Right ventricle myocardium superior (tissue), 1 donor: ENCODE measurements at regions not wholly inside any gene's neighbourhood (a gene's known extent, or its start where the extent isn't known, plus 50 kb on each side); places are given as distances from the start of the nearest gene placed in this dataset.

ENCODE experiments used
- ATAC-seq: fragments of 200-7000 bp; cut with Tn5 transposase; one replicate; pipeline ENCODE4 v1.9.1; 2020; ENCODE audit warnings: mild to moderate bottlenecking; ENCODE audit not compliant: poor library complexity
- DNase-seq: peaks from one replicate; pipeline ENCODE4 v3.0.0-alpha.2; 2020
- intact Hi-C: fragments of 100-400 bp; cut with DNase I; formaldehyde crosslinking; loops from one replicate; pipeline ENCODE4 v1.11.2; 2022
- donor health status: DM: no; HTN: yes; CAD: no; lungs with severe emphysema.

GRCh38 chr13:58960888-58961287, 1202.8 kb downstream of the DIAPH3 start:
- DNase-seq, result no peak
- ATAC-seq, result no peak
- intact Hi-C loops, result loop anchor here (10.0 kb wide), 1 partner anchor 1036 kb away; no protein-coding TSS in a partner anchor

GRCh38 chr13:58963321-58963720, 1200.4 kb downstream of the DIAPH3 start:
- no peak for DNase-seq
- ATAC-seq, result no peak

GRCh38 chr13:58964048-58964447, 1199.7 kb downstream of the DIAPH3 start:
- ATAC-seq, result no peak
- DNase-seq, result no peak
- intact Hi-C loops, result loop anchor here (10.0 kb wide), 1 partner anchor 1039 kb away; no protein-coding TSS in a partner anchor

More at GRCh38 chr13:58963321-58963720, 1200.4 kb downstream of the DIAPH3 start:
- intact Hi-C loops, result loop anchor here (10.0 kb wide), 1 partner anchor 1039 kb away; no protein-coding TSS in a partner anchor

GRCh38 chr13:58977085-58977484, 1186.6 kb downstream of the DIAPH3 start:
- DNase-seq, result no peak
- no peak for ATAC-seq
- intact Hi-C loops, result no loop called here

- intact Hi-C loops, result no loop called here
- ATAC-seq (no peak), DNase-seq (no peak)
Observed at GRCh38 chr13:58978331-58978730, 1185.4 kb downstream of the DIAPH3 start.

- no peak for DNase-seq
- ATAC-seq, result no peak
- intact Hi-C loops, result no loop called here
Observed at GRCh38 chr13:58979851-58980250, 1183.9 kb downstream of the DIAPH3 start.

- DNase-seq, result no peak
- intact Hi-C loops, result no loop called here
- no peak for ATAC-seq
Observed at GRCh38 chr13:58985845-58986244, 1177.9 kb downstream of the DIAPH3 start.

- no peak for DNase-seq
- ATAC-seq, result no peak
- intact Hi-C loops, result no loop called here
Observed at GRCh38 chr13:58989556-58989955, 1174.2 kb downstream of the DIAPH3 start.

- no peak for DNase-seq
- intact Hi-C loops, result no loop called here
Observed at GRCh38 chr13:58991826-58992477, 1171.8 kb downstream of the DIAPH3 start.

GRCh38 chr13:58992478-58993042, 1171.2 kb downstream of the DIAPH3 start:
- intact Hi-C loops, result no loop called here
- DNase-seq, result no peak

More at GRCh38 chr13:58991826-58992477, 1171.8 kb downstream of the DIAPH3 start:
- ATAC-seq, result no peak

GRCh38 chr13:58994077-58994476, 1169.7 kb downstream of the DIAPH3 start:
- no peak for ATAC-seq
- no peak for DNase-seq
- intact Hi-C loops, result no loop called here

More at GRCh38 chr13:58992478-58993042, 1171.2 kb downstream of the DIAPH3 start:
- no peak for ATAC-seq

GRCh38 chr13:58994777-58995176, 1169.0 kb downstream of the DIAPH3 start:
- no peak for ATAC-seq
- DNase-seq, result no peak
- intact Hi-C loops, result no loop called here

- intact Hi-C loops, result no loop called here
- ATAC-seq (no peak), DNase-seq (no peak)
Observed at GRCh38 chr13:58998716-58999115, 1165.0 kb downstream of the DIAPH3 start.

- intact Hi-C loops, result no loop called here
- ATAC-seq (no peak), DNase-seq (no peak)
Observed at GRCh38 chr13:58999851-59000250, 1163.9 kb downstream of the DIAPH3 start.

GRCh38 chr13:59000770-59001169, 1163.0 kb downstream of the DIAPH3 start:
- no peak for DNase-seq
- no peak for ATAC-seq
- intact Hi-C loops, result no loop called here

GRCh38 chr13:59012731-59013130, 1151.0 kb downstream of the DIAPH3 start:
- intact Hi-C loops, result no loop called here
- no peak for DNase-seq
- no peak for ATAC-seq

GRCh38 chr13:59016250-59016649, 1147.5 kb downstream of the DIAPH3 start:
- DNase-seq (no peak), ATAC-seq (peak; percentile 94)
- intact Hi-C loops, result no loop called here

- intact Hi-C loops, result no loop called here
- no peak for DNase-seq
Observed at GRCh38 chr13:59024434-59024833, 1139.3 kb downstream of the DIAPH3 start.

GRCh38 chr13:59034198-59034597, 1129.5 kb downstream of the DIAPH3 start:
- intact Hi-C loops, result no loop called here
- DNase-seq (no peak), ATAC-seq (no peak)

More at GRCh38 chr13:59024434-59024833, 1139.3 kb downstream of the DIAPH3 start:
- ATAC-seq, result no peak

- ATAC-seq, result no peak
- intact Hi-C loops, result no loop called here
- DNase-seq, result no peak
Observed at GRCh38 chr13:59038824-59039223, 1124.9 kb downstream of the DIAPH3 start.
